NCI-H82 treated with DMSO at 0.1 percent for 48 hours (cell line): ENCODE measurements at regions not wholly inside any gene's neighbourhood (a gene's known extent, or its start where the extent isn't known, plus 50 kb on each side); places are given as distances from the start of the nearest gene placed in this dataset.
"Not testable (repeated sequence)": the region's sequence is repeated elsewhere in the genome, so short reads cannot be mapped to it uniquely, and the experiment has no call there.

Experiments used
- DNase-seq: peaks from one replicate; lab custom pipeline; 2025; ENCODE audit not compliant: unreplicated experiment; lab: John Stamatoyannopoulos, UW

DNA sequence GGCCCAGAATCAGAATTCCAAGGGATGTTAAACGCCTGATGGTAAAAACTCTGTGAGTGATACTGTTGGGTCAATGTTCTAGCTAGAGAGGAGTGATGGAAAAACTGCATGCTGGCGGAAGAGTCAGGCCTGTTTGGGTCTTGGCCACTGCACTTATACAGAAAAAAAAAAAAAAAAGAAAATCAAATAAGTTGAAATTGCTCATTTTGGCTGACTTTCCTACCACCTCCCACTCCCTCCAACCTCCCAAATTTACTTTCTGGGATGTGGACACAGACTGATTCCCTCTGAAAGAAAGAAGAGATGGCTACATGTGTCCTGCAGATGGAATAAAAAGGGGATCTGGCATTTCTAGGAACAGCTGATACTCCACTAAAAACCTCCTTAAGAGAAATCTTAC is 234.1 kb upstream of the GIMD1 start:
- no peak for DNase-seq

DNA sequence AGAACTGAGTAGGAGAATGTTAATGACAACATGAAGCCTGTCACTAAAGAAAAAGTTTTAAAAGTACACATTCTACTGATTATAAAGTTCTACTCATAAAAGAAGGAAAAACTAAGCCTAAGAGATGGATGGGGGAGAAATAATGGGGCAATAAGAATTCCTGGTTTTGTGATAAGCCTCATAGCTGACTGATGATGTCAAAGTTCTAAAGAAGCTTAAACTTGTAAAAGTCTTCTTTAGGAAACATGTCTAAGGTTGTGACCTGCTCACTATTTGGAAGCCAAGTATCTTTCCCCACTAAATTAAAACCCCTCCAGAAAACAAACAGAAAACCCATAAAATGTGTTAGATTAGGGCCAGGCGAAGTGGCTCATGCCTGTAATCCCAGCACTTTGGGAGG is 232.9 kb upstream of the GIMD1 start:
- no peak for DNase-seq

DNA sequence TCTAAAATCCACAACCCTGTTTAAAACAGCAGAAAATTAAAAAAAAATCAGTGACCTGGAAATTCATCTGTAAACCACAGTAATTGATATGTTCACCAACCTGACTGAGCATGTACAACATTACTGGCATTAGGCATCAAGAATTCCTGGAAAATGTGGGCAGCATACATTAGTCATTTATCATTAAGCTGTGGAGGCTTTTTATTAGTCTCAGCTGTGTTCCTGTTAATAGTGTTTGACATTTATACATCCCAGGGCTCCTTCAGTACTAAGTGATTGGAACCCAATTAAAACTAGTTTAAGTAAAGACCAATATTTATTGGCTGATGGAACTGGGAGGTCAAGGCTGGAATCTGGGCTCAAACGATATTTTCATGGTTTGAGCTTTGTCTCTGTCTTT is 227.3 kb upstream of the GIMD1 start:
- no peak for DNase-seq

DNA sequence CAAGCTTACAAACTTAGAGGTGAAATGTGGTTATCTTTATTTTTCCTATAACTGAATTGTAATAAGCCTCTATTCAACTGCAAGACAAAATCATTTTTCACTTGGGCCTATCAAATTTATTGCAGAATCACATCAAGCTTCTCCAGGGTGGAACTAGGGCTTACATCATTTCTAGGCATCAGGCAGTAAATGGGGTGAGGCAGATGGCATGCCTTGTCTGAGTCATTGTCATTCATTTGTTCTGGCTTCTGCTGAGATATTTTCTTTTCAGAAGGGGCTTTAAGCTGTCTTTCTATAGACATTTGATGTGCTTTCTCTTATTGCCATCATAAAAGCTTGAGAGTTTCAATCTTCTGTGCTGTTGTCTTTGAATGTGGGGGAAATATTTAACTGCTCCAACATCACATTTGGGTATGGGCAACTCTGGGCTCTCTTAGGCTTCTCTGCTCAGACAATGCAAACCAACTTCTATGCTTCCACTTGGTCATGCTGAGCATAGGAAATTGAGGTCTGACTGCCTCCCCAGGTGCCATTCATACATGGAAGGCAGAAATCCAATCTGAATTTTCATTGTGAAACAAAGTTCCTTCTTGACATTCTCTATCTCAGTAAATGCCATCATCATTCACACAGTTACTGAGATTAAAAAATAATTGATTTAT is 225.8 kb upstream of the GIMD1 start:
- no peak for DNase-seq

DNA sequence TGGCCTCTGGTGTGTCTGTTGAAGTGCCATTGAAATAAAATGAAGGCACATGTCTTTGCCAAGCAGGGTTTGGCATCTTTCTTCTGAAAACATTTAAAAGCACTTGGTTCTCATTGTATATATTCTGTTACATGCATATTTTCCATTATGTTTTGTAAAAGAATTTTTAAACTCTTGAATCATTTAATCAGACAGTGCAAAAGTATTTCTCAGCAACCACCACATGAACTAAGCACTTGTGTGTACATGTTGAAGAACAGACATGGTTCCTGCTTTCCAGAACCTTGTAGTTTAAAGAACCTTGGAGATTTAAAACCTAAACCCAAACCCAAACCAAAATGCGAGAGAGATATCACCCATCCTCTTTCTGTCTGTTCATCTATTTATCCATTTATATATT is 220.3 kb upstream of the GIMD1 start:
- DNase-seq, result no peak

DNA sequence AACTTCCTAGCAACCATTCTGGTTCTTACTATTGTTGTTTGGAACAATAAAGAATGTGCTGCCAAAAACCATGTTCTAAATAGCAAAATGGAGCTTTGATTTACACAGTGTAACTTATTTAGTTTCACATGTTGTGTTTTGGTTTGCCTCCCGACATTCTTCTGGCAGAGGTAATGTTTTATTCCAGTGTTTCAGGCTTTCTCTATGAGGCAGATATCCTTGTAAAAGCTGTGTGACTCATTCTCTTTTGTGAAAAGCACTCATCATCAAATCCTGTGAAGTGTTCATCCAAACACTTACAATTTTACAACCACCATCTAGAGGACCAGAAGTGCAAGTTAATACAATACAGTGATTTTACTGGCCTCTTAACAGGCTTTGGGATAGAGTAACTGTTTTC is 219.0 kb upstream of the GIMD1 start:
- DNase-seq, result no peak

DNA sequence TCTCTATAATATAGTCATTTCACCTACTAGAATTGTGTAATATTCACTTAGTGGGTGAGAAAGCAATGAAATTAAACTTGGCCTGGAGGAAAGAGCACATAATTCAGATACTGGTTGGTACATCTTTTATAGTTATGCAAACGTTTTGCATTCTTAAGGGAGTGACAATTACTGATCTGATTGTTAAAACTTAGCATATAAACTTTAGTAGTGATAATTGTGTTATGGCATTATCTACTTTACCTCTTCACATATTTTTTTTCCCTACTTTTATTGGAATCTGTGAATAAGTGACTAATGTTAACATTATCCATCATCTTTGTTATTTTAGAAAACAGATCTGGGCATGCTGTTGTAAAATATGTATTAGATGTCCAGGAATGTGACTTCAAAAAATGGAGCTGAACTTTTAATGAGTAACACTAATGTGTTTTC is 217.4 kb upstream of the GIMD1 start:
- DNase-seq, result no peak

DNA sequence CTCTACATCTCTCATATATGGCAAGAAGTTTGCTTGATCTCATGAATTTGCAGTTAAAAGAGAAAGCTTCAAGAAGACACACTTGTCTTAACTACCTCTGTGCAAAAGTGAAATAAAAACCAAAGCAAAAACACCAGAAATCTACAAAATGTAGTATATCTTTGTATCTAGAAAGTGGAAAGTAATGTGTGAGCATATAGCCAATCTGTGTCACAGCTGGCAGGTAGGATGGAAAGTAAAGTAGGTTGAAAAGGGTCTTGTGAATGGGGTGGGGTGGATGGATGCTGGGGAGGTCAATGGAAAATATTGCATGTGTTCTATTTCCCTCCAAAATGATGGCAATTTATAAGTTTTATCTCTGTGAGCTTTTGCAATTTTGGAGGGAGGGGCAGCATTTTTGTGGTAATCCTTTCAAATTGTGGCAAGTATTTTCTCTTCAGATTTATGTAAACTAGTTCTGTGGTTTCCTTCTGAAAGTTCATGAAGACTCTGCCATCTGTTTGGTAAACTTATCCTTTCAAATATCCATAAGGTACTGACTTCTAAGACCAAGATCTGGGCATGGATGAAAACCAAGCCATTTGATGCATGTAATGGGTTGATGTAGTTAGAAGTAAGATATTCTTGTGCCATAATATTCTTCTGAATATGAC is 215.9 kb upstream of the GIMD1 start:
- DNase-seq, result no peak

DNA sequence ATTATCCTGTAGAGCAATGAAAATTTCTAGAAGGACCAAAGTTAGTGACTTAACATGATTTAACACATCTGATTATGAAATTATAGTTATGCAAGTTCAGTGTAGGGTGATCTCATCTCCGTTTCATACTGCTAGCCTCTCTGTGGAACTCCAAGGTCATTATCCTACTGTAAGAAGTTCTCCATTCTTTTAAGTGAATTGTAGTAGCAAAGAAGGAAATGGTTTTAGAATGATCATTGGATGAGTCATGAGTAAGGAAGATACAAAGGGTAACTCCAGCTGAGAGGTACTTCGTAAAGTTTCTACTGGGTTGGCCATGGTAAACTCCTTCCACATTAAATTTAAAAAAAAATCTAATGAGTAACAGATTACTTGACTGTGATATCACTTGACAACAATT is 215.0 kb upstream of the GIMD1 start:
- no peak for DNase-seq

DNA sequence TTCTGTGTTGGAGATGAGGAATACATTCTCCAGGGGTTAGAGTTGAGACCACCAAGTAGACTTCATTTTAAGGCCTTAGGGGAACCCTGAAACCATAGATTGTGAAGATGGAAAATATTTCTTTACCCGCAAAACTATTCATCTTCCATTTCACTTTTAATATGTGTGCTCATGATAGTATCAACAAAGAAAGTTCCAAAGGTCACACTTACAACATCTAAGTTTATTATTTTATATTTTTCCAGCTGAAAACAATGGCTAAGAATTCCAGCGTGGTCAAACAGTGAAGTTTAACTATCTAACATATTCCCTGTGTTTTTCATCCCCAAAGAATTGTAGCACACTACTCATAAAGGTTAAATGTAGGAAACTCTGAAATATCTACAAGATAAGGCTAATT is 214.5 kb upstream of the GIMD1 start:
- no peak for DNase-seq

DNA sequence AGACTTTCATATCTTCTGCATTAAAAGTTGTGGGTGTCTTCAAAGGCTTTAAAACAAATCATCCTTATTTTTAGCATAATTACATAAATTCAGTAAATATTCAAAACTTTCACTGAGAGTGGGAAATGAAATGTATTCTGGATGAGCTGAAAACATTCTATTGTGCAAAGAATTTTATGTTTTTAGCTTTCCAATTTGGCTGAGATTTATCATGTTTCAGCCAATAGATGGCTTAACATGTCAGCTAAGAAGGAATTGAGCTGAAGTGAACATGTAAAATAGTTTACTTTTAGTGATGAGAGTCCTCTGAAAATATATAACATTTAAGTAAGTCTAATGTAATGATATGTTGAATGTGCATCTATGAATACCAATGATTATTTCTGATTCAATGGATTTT is 213.5 kb upstream of the GIMD1 start:
- DNase-seq, result no peak

DNA sequence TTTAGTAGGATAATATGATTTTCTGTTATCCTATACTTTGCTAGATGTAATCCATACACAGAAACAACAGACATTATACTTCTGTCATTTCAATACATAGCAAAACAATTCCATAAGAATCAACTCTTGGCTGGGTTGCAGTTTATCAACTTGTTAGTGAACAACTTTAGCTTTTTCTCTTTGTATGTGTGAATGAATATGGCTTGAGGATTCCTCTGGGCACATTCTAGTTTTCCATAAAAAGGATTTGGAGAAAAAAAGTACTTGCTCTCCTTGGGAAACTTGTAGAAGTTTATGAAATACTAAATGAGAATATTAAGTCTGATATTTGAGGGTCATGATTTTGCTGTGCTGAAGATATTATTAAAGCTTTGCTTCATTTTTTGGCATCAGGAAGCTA is 210.7 kb upstream of the GIMD1 start:
- DNase-seq, result no peak

DNA sequence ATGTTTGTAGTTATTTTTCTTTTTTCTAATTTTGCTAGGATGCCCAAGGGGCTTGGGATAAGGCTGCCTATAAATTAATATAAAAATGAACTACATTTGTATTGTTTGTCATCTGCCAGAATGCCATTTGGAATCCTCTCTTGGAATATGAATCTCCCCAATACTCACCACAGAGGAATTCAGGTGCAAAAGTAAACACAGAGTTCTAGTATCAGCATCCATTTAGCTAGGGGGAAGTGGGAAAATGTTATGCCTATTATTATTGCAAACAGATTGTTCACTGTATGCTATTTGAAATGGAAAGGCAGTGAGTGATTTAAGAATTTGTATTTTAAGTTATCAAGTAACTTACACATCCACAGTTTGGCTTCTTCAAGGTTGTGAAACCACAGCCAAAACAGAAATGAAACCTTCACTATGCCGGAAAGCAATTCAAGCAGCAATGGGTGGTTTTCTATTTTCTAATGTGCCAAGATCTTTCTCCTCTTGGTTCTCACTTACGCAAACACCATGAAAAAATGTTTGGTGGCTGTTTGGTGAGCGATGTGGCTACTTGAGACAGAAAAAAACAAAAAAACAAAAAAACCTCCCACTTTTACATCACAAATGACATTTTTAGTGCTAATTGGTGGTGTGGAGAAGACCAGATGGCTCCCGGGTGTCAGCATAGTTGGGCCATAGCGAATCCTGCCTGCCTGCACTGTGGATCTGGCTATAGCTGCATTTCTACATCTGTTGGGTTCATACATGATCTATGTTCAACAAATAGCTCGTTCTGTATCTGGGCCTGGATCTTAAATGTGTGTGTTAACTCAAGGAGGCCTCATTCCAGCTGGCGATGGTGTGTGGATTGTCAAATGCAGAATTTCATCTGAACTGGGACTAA is 200.8 kb upstream of the GIMD1 start:
- DNase-seq, result no peak

DNA sequence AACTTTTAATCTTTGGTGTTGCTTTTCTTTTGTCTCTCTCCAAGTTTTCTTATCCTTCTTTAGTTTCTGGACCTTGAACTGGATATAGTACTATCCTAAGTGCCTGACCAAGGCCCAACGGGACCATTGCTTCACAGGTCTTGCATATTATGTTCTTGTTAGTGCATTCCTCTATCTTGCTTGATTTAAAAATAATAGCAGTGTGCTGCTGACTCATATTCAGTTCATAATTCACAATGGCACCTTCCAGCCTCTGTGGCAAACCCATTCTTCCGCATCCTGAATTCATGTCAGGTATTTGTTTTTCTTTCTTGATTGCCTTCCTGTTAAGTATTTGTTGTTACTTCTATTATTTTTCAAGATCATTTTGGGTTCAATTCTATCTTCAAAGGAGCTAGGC is 197.1 kb upstream of the GIMD1 start:
- DNase-seq, result no peak

DNA sequence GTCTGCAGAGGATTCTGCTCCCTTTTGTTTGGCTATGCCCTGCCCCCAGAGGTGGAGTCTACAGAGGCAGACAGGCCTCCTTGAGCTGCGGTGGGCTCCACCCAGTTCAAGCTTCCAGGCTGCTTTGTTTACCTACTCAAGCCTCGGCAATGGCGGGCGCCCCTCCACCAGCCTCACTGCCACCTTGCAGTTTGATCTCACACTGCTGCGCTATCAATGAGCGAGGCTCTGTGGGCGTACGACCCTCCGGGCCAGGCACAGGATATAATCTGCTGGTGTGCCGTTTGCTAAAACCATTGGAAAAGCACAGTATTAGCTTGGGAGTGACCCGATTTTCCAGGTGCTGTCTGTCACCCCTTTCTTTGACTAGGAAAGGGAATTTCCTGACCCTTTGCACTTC is 195.1 kb upstream of the GIMD1 start:
- not testable (repeated sequence) for DNase-seq

DNA sequence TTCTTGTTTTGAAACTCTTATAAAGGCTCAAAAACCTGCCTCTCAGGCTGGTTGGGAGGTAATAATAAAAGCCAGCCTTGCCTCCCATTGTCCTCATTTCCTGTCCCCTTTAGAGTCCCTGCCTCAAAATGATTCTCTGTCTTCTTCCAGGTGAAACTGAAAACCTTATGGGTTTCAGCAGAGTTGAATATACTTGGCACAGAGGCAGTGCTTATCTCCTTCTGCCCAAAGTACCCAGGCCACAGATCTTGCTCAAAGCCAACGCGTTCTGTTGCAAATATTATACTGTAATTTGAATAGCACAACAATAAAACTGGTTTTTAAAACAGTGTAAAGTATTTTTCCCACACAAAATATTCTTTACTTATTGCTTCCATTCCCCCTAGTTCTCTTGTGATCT is 183.1 kb upstream of the GIMD1 start:
- no peak for DNase-seq

DNA sequence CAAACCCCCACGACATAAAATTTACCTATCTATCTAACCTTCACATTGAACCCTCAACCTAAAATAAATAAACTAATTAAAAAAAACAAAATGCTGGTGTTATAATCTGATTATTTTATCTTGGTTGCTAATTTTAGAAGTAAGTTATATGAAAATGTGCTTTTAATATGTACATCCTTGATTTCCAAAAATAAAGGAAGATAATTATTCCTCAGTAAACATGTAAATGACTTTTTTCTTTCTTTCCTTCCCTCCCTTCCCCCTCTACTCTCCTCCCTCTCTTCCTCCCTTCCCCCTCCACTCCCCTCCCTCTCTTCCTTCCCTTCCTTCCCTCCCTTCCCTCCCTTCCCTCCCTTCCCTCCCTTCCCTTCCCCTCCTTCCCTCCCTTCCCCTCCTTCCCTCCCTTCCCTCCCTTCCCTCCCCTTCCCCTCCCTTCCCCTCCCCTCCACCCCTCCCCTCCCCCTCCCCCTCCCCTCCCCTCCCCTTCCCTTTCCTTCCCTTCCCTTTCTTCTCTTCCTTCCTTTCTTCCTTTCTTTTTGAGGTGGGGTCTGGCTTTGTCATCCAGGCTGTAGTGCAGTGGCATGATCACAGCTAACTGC is 180.0 kb upstream of the GIMD1 start:
- no peak for DNase-seq

DNA sequence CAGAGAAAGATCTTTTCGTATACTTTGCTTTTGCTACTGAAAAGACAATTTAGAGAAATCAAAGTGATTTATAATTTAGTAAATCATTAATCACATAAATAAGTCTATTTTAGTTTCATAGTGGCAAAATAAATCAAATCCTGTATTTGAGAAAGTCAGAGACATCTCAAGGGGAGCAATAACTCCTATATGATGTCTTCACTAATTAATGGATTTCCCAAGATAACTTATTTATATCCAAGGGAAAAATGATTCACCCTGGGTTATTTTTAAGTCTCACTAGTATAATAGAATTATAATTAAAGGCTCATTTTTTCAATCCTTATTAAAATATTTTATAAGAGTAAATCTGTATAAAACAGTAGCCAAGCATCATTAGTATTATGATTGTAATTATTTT is 177.8 kb upstream of the GIMD1 start:
- no peak for DNase-seq

DNA sequence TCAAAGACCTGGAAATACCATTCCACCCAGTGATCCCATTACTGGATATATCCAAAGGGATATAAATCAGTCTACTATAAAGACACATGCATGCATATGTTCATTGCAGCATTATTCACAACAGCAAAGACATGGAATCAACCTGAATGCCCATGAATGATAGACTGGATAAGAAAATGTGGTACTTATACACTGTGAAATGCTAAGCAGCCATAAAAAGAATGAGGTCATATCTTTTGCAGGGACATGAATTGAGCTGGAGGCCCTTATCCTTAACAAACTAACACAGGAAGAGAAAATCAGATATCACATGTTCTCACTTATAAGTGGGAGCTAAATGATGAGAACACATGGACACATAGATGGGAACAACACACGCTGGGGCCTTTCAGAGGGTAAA is 174.0 kb upstream of the GIMD1 start:
- DNase-seq, result not testable (repeated sequence)

DNA sequence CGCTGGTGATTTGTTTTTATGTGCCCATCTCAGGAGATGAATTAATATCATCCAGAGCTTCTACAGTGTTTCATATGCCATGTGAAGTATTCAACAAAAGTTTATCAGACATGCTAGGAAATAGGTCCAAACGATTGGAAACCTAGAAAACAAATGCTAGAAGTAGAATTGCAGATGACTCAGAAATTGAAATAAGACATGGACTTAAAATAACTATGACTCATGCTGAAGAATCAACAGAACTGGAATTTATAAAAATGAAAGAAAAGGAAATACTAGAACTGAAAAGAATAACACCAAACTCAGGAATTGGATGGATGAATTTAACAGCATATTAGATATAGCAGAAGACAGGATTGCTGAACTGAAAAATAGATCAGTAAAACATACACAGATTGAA is 172.7 kb upstream of the GIMD1 start:
- DNase-seq, result no peak

DNA sequence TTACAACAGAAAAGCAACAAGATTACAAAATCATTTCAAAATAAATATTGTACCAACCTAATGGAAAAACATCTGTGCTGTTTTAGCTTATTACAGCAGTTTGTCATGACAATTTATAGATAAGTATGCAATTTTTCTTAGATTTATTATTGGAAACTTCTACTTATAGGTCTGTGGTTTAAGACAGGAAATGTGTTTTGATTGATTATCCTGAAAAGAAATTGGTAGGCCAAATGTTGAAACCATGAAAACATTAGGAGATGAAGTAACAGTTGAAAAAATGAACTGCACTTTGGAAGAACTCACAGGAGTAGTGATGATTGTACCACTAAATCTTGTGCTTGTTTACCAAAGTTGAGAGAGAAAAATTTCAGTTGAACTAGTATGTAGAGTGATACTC is 162.2 kb upstream of the GIMD1 start:
- DNase-seq, result no peak

DNA sequence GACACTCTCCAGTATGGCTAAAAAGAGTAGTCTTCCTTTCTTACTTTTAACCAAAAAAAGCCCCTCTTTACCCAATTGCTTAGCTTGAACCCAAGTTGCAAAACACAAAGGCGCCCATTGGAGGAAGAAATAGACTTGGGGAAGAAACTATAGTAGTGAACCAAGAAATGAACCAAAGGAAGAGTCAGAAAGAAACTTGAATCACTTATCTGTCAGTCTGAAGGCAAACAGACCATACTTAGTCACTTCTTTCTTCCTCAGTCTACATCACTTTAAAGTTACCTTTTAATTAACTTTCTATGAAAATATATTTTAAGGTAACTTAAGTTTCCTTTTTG is 161.4 kb upstream of the GIMD1 start:
- DNase-seq, result no peak
